Upper lobe of left lung (tissue), 6 donors: ENCODE measurements at regions not wholly inside any gene's neighbourhood (a gene's known extent, or its start where the extent isn't known, plus 50 kb on each side); places are given as distances from the start of the nearest gene placed in this dataset.
A peak's percentile ranks its signal among the peaks of the same experiment; 100 is the strongest.

Experiments
- ATAC-seq, 2 donors: fragments of 200-7000 bp; cut with Tn5 transposase; one replicate each; pipeline ENCODE4 v1.9.1; 2022; ENCODE audit warnings: mild to moderate bottlenecking in 2 of 2, moderate library complexity in 2 of 2; ENCODE audit not compliant: low FRiP score in 2 of 2
- DNase-seq, 2 donors: peaks; one replicate each; pipeline ENCODE4 v3.0.0-alpha.2; 2019 to 2020
- H3K27ac ChIP-seq, 4 donors: fragments of 200-600 bp; sonication (generic); one replicate each; pipeline ENCODE4 v1.5.1; 2016 to 2019
- H3K27me3 ChIP-seq, 4 donors: fragments of 200-600 bp; sonication (generic); one replicate each; pipeline ENCODE4 v1.5.1; 2017 to 2019
- H3K36me3 ChIP-seq, 4 donors: fragments of 200-600 bp; sonication (generic); one replicate each; pipeline ENCODE4 v1.5.1; 2016 to 2019
- H3K4me1 ChIP-seq, 4 donors: fragments of 200-600 bp; sonication (generic); one replicate each; pipeline ENCODE4 v1.5.1; 2018 to 2019
- H3K4me3 ChIP-seq, 4 donors: fragments of 200-600 bp; sonication (generic); one replicate each; pipeline ENCODE4 v1.5.1; 2017 to 2019; ENCODE audit warnings: mild to moderate bottlenecking in 2 of 4, moderate library complexity in 1 of 4
- H3K9me3 ChIP-seq, 4 donors: fragments of 200-600 bp; sonication (generic); one replicate each; pipeline ENCODE4 v1.5.1; 2018 to 2019
- CTCF ChIP-seq, 6 experiments: fragments of 450-650 bp in 4 of 6; fragments of 200-600 bp in 2 of 6; sonication (generic) in 2 of 6; IDR thresholded peaks; one replicate each; pipeline ENCODE4 v1.5.1; 2016 to 2019; ENCODE audit warnings: antibody characterized with exemption in 6 of 6
- EP300 ChIP-seq, 4 donors: sonication (generic); formaldehyde crosslinking; IDR thresholded peaks; one replicate each; pipeline ENCODE4 v1.5.1; 2017; ENCODE audit warnings: antibody characterized with exemption in 4 of 4, control low read depth in 2 of 4
- POLR2A ChIP-seq, 4 donors: fragments of 450-650 bp; IDR thresholded peaks; one replicate each; pipeline ENCODE4 v1.5.1; 2016 to 2017; ENCODE audit warnings: antibody characterized with exemption in 4 of 4, mild to moderate bottlenecking in 2 of 4
- POLR2AphosphoS5 ChIP-seq, 2 donors: sonication (generic); formaldehyde crosslinking; IDR thresholded peaks; one replicate each; pipeline ENCODE4 v1.5.1; 2017; ENCODE audit warnings: antibody characterized with exemption in 2 of 2
- WGBS, 2 donors: methylation state at CpG; one replicate each; pipeline ENCODE4 v1.1.5; 2017 to 2018; 5-methylcytosine and 5-hydroxymethylcytosine counted together
- donor health status: DM: no; HTN: no; CAD: no; lungs with moderate emphysema.
- donor health status: DM: no; HTN: yes; CAD: no; lungs with severe emphysema.

- ATAC-seq, result no peak
- WGBS, 2 donors, result 93 to 100% methylated on average over 2 of the region's 2 CpGs
- Histone ChIP-seq H3K27me3 (no peaks in the 10 kb centered on the region), H3K27ac (no peak overlapping the region), H3K4me1 (no peaks in the 10 kb centered on the region), H3K9me3 (no peaks in the 10 kb centered on the region), H3K4me3 (no peak overlapping the region), H3K36me3 (no peaks in the 10 kb centered on the region)
- no peak for DNase-seq
- TF ChIP-seq CTCF (IDR thresholded peaks at IDR 0.05) (no peak), POLR2AphosphoS5 (IDR thresholded peaks at IDR 0.05) (no peak), EP300 (IDR thresholded peaks at IDR 0.05) (no peak), POLR2A (IDR thresholded peaks at IDR 0.05) (no peak)
These were observed 78.2 kb upstream of the GUCY1A1 start for GRCh38 chr4:155588437-155588836.

- DNase-seq (no peak), ATAC-seq (no peak)
- TF ChIP-seq CTCF (IDR thresholded peaks at IDR 0.05) (no peak), POLR2AphosphoS5 (IDR thresholded peaks at IDR 0.05) (no peak), EP300 (IDR thresholded peaks at IDR 0.05) (no peak), POLR2A (IDR thresholded peaks at IDR 0.05) (no peak)
- Histone ChIP-seq H3K4me3 (no peak overlapping the region), H3K27ac (no peak overlapping the region), H3K4me1 (peaks cover 0 to 6% (median 0%) of the 10 kb centered on the region in 4 donors), H3K27me3 (no peaks in the 10 kb centered on the region), H3K9me3 (no peaks in the 10 kb centered on the region), H3K36me3 (no peaks in the 10 kb centered on the region)
- 100% methylated on average over 3 of the region's 3 CpGs for WGBS, 2 donors
These were observed 78.9 kb upstream of the GUCY1A1 start for GRCh38 chr4:155587766-155588165.

GRCh38 chr4:155582971-155583437 lies 83.6 kb upstream of the GUCY1A1 start:
- no peak overlapping the region for H3K27ac ChIP-seq
- no peaks in the 10 kb centered on the region for H3K36me3 ChIP-seq
- H3K27me3 ChIP-seq, result no peaks in the 10 kb centered on the region
- H3K9me3 ChIP-seq, result no peaks in the 10 kb centered on the region
- peaks cover 0 to 6% (median 3%) of the 10 kb centered on the region in 4 donors for H3K4me1 ChIP-seq
- no peak overlapping the region for H3K4me3 ChIP-seq
- ATAC-seq (peak in 1 of 2 donors; percentile 62), DNase-seq (no peak)
- TF ChIP-seq POLR2A (IDR thresholded peaks at IDR 0.05) (no peak), POLR2AphosphoS5 (IDR thresholded peaks at IDR 0.05) (no peak), EP300 (IDR thresholded peaks at IDR 0.05) (no peak), CTCF (IDR thresholded peaks at IDR 0.05) (no peak)
- 9 to 17% methylated on average over 4 of the region's 4 CpGs for WGBS, 2 donors

- DNase-seq (no peak), ATAC-seq (no peak)
- no peaks in the 10 kb centered on the region for H3K36me3 ChIP-seq
- no peaks in the 10 kb centered on the region for H3K27me3 ChIP-seq
- H3K27ac ChIP-seq, result no peak overlapping the region
- no peaks in the 10 kb centered on the region for H3K9me3 ChIP-seq
- TF ChIP-seq CTCF (IDR thresholded peaks at IDR 0.05), result no peak
- no peak for TF ChIP-seq POLR2AphosphoS5 (IDR thresholded peaks at IDR 0.05)
- TF ChIP-seq POLR2A (IDR thresholded peaks at IDR 0.05), result no peak
- TF ChIP-seq EP300 (IDR thresholded peaks at IDR 0.05), result no peak
- H3K4me1 ChIP-seq, result peaks cover 0 to 6% (median 3%) of the 10 kb centered on the region in 4 donors
- no peak overlapping the region for H3K4me3 ChIP-seq
- 73 to 92% methylated on average over 1 of the region's 1 CpG for WGBS, 2 donors
These were observed 84.6 kb upstream of the GUCY1A1 start for GRCh38 chr4:155582041-155582440.

- whole genome bisulfite sequencing, 2 donors, result 49 to 54% methylated on average over 2 of the region's 2 CpGs
These were observed 87.8 kb upstream of the GUCY1A1 start for GRCh38 chr4:155578726-155579370.

More at GRCh38 chr4:155578726-155579370, 87.8 kb upstream of the GUCY1A1 start:
- no peaks in the 10 kb centered on the region for H3K9me3 ChIP-seq
- no peak overlapping the region for H3K27ac ChIP-seq
- peaks cover 0 to 6% (median 3%) of the 10 kb centered on the region in 4 donors for H3K4me1 ChIP-seq
- no peaks in the 10 kb centered on the region for H3K36me3 ChIP-seq
- DNase-seq (no peak), ATAC-seq (no peak)
- TF ChIP-seq POLR2A (IDR thresholded peaks at IDR 0.05) (no peak), POLR2AphosphoS5 (IDR thresholded peaks at IDR 0.05) (no peak), CTCF (IDR thresholded peaks at IDR 0.05) (no peak), EP300 (IDR thresholded peaks at IDR 0.05) (no peak)
- H3K4me3 ChIP-seq, result no peak overlapping the region
- H3K27me3 ChIP-seq, result no peaks in the 10 kb centered on the region
